Mesothelial cell of epicardium (in vitro differentiated cells): ENCODE measurements at regions not wholly inside any gene's neighbourhood (a gene's known extent, or its start where the extent isn't known, plus 50 kb on each side); places are given as distances from the start of the nearest gene placed in this dataset.

Experiments
- DNase-seq, 2 experiments: peaks; one replicate each; pipeline ENCODE4 v3.0.0; 2021; ENCODE audit warnings: low spot score in 2 of 2; ENCODE audit not compliant: unreplicated experiment in 2 of 2
- H3K27ac Mint-ChIP-seq: 2 replicates; pipeline ENCODE4 v1.8.0; 2021; ENCODE audit warnings: mixed read lengths
- H3K27me3 Mint-ChIP-seq: 2 replicates; pipeline ENCODE4 v1.8.0; 2021; ENCODE audit warnings: low read depth, mixed read lengths
- H3K36me3 Mint-ChIP-seq: 2 replicates; pipeline ENCODE4 v1.8.0; 2021; ENCODE audit warnings: mixed read lengths
- H3K4me1 Mint-ChIP-seq: 2 replicates; pipeline ENCODE4 v1.8.0; 2021; ENCODE audit warnings: mixed read lengths
- H3K4me3 Mint-ChIP-seq: 2 replicates; pipeline ENCODE4 v1.8.0; 2021; ENCODE audit warnings: mild to moderate bottlenecking, moderate library complexity, mixed read lengths
- H3K9me3 Mint-ChIP-seq: 2 replicates; pipeline ENCODE4 v1.8.0; 2021; ENCODE audit warnings: mixed read lengths
- CTCF ChIP-seq: fragments of 200-600 bp; sonication (generic); IDR thresholded peaks from one replicate; pipeline ENCODE4 v1.5.0; 2021; ENCODE audit warnings: antibody characterized with exemption; ENCODE audit not compliant: unreplicated experiment

- H3K4me3 Mint-ChIP-seq: no peak overlapping the region
- peaks cover 13% of the 10 kb centered on the region for H3K9me3 Mint-ChIP-seq
- H3K27ac Mint-ChIP-seq: no peak overlapping the region
- H3K27me3 Mint-ChIP-seq: peaks cover 16% of the 10 kb centered on the region
- no peak for TF ChIP-seq CTCF
- no peak for DNase-seq
- peaks cover 34% of the 10 kb centered on the region for H3K4me1 Mint-ChIP-seq
- H3K36me3 Mint-ChIP-seq: no peaks in the 10 kb centered on the region
Observed at GRCh38 chrX:39162322-39162735, 361.1 kb downstream of the MID1IP1 start.

- no peak overlapping the region for H3K4me3 Mint-ChIP-seq
- peaks cover 24% of the 10 kb centered on the region for H3K4me1 Mint-ChIP-seq
- H3K36me3 Mint-ChIP-seq: no peaks in the 10 kb centered on the region
- peaks cover 7% of the 10 kb centered on the region for H3K9me3 Mint-ChIP-seq
- peaks cover 16% of the 10 kb centered on the region for H3K27me3 Mint-ChIP-seq
- TF ChIP-seq CTCF: no peak
- H3K27ac Mint-ChIP-seq: no peak overlapping the region
- DNase-seq: no peak
Observed at GRCh38 chrX:39163581-39164126, 362.4 kb downstream of the MID1IP1 start.

- Mint-ChIP-seq H3K36me3 (no peaks in the 10 kb centered on the region), H3K27me3 (peaks cover 16% of the 10 kb centered on the region), H3K27ac (no peak overlapping the region), H3K4me1 (peaks cover 18% of the 10 kb centered on the region), H3K4me3 (no peak overlapping the region), H3K9me3 (peaks cover 7% of the 10 kb centered on the region)
- no peak for TF ChIP-seq CTCF
- no peak for DNase-seq
Observed at GRCh38 chrX:39164212-39164611, 363.0 kb downstream of the MID1IP1 start.

- no peak for TF ChIP-seq CTCF
- Mint-ChIP-seq H3K36me3 (no peaks in the 10 kb centered on the region), H3K27me3 (peaks cover 16% of the 10 kb centered on the region), H3K9me3 (peaks cover 6% of the 10 kb centered on the region), H3K4me3 (no peak overlapping the region), H3K4me1 (peaks cover 10% of the 10 kb centered on the region), H3K27ac (no peak overlapping the region)
- DNase-seq: no peak
Observed at GRCh38 chrX:39165185-39165584, 363.9 kb downstream of the MID1IP1 start.

- H3K27me3 Mint-ChIP-seq: peaks cover 16% of the 10 kb centered on the region
- no peaks in the 10 kb centered on the region for H3K36me3 Mint-ChIP-seq
- H3K27ac Mint-ChIP-seq: no peak overlapping the region
- TF ChIP-seq CTCF: no peak
- no peak overlapping the region for H3K4me3 Mint-ChIP-seq
- H3K9me3 Mint-ChIP-seq: peaks cover 4% of the 10 kb centered on the region
- DNase-seq: no peak
- H3K4me1 Mint-ChIP-seq: peaks cover 6% of the 10 kb centered on the region
Observed at GRCh38 chrX:39165773-39166172, 364.5 kb downstream of the MID1IP1 start.

GRCh38 chrX:39167791-39168190 is 366.5 kb downstream of the MID1IP1 start:
- no peak overlapping the region for H3K4me3 Mint-ChIP-seq
- H3K4me1 Mint-ChIP-seq: peaks cover 4% of the 10 kb centered on the region
- H3K36me3 Mint-ChIP-seq: no peaks in the 10 kb centered on the region
- TF ChIP-seq CTCF: no peak
- H3K27ac Mint-ChIP-seq: no peak overlapping the region
- DNase-seq: no peak
- peaks cover 14% of the 10 kb centered on the region for H3K27me3 Mint-ChIP-seq
- H3K9me3 Mint-ChIP-seq: peaks cover 10% of the 10 kb centered on the region
